OCI-LY7 (cell line): ENCODE measurements at regions not wholly inside any gene's neighbourhood (a gene's known extent, or its start where the extent isn't known, plus 50 kb on each side); places are given as distances from the start of the nearest gene placed in this dataset.

Experiments used
- EZH2phosphoT487 ChIP-seq: fragments of 200-600 bp; sonication (generic); IDR thresholded peaks from 2 replicates; pipeline ENCODE4 v1.6.1; 2018; ENCODE audit warnings: low read depth, borderline replicate concordance, mild to moderate bottlenecking, mixed run types, antibody characterized with exemption, low read length, moderate library complexity, mixed read lengths
- TF ChIP-seq, protein P1 (sequence below): fragments of 200-600 bp; sonication (generic); conservative IDR thresholded peaks from 2 replicates; pipeline ENCODE4 v1.5.1; 2014; ENCODE audit warnings: mild to moderate bottlenecking, antibody characterized with exemption, low read length, moderate library complexity, mixed read lengths

- TF ChIP-seq, protein P1, sequence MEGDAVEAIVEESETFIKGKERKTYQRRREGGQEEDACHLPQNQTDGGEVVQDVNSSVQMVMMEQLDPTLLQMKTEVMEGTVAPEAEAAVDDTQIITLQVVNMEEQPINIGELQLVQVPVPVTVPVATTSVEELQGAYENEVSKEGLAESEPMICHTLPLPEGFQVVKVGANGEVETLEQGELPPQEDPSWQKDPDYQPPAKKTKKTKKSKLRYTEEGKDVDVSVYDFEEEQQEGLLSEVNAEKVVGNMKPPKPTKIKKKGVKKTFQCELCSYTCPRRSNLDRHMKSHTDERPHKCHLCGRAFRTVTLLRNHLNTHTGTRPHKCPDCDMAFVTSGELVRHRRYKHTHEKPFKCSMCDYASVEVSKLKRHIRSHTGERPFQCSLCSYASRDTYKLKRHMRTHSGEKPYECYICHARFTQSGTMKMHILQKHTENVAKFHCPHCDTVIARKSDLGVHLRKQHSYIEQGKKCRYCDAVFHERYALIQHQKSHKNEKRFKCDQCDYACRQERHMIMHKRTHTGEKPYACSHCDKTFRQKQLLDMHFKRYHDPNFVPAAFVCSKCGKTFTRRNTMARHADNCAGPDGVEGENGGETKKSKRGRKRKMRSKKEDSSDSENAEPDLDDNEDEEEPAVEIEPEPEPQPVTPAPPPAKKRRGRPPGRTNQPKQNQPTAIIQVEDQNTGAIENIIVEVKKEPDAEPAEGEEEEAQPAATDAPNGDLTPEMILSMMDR = no peak
- TF ChIP-seq EZH2phosphoT487 = no peak
These were observed 1391.1 kb upstream of the LRRTM3 start for GRCh38 chr10:65534771-65535170.
